ENCODE measurements at regions not wholly inside any gene's neighbourhood (a gene's known extent, or its start where the extent isn't known, plus 50 kb on each side); places are given as distances from the start of the nearest gene placed in this dataset.

DNA sequence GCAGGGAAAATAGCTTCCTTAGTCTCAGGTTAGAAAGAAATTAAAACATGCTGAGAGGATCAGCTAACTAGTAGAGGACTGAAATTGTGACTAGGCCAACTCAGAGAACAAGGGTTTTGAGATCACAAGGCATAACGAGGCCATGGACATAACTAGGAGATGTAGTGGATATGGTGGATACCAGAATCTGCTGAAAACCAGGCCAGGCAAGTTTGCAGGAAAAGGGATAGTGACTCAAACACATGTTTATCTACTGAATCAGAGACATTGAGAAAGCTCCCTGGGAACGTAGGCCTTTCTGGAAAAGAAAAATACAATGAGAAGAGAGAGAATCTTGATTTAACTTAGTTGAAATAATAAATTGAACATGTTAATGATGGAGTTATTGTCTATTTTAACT lies 326.5 kb upstream of the GBE1 start:
- no peak for TF ChIP-seq POLR2A (IDR thresholded peaks at IDR 0.05; ENCODE audit: low read depth, low read length)
- TF ChIP-seq POLR2AphosphoS5 (IDR thresholded peaks at IDR 0.05; ENCODE audit: low read depth, low read length) = no peak
- no peak for TF ChIP-seq SPI1 (IDR thresholded peaks at IDR 0.05; ENCODE audit: low read depth, low read length)
- TF ChIP-seq TAF1 (IDR thresholded peaks at IDR 0.05; ENCODE audit: low read depth, low read length) = no peak
- TF ChIP-seq POU2F2 (IDR thresholded peaks at IDR 0.05; ENCODE audit: low read depth, low read length) = no peak
- TF ChIP-seq PAX5 (IDR thresholded peaks at IDR 0.05; ENCODE audit: insufficient read depth, low read length, severe bottlenecking) = no peak

Data from GM12891 (cell line).